C4-2B (cell line): ENCODE measurements at regions not wholly inside any gene's neighbourhood (a gene's known extent, or its start where the extent isn't known, plus 50 kb on each side); places are given as distances from the start of the nearest gene placed in this dataset.

Experiments
- ZFX ChIP-seq: fragments of 450-650 bp; IDR thresholded peaks from 2 replicates; pipeline ENCODE4 v1.6.1; 2017
- TF ChIP-seq, protein P1 (sequence below): fragments of 450-650 bp; conservative IDR thresholded peaks from 2 replicates; pipeline ENCODE4 v1.5.1; 2017; ENCODE audit warnings: mild to moderate bottlenecking

DNA sequence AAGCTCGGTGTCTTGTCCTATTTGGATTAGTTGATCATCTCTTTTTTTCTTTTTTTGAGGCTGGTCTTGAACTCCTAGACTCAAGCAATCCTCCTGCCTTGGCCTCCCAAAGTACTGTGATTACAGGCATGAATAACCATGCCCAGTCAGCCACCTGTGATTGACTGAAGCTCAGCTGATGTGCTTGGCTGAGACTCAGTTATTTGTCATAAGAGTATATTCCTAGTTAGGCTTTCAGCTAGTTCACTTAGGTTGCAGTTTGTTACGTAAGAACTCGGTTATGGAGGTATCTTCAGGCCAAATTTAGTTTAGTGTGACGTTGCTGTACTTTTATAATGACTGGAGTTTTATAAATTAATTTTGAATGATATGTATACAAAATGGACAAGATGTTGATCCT is 365.0 kb downstream of the SV2B start:
- TF ChIP-seq, protein P1, sequence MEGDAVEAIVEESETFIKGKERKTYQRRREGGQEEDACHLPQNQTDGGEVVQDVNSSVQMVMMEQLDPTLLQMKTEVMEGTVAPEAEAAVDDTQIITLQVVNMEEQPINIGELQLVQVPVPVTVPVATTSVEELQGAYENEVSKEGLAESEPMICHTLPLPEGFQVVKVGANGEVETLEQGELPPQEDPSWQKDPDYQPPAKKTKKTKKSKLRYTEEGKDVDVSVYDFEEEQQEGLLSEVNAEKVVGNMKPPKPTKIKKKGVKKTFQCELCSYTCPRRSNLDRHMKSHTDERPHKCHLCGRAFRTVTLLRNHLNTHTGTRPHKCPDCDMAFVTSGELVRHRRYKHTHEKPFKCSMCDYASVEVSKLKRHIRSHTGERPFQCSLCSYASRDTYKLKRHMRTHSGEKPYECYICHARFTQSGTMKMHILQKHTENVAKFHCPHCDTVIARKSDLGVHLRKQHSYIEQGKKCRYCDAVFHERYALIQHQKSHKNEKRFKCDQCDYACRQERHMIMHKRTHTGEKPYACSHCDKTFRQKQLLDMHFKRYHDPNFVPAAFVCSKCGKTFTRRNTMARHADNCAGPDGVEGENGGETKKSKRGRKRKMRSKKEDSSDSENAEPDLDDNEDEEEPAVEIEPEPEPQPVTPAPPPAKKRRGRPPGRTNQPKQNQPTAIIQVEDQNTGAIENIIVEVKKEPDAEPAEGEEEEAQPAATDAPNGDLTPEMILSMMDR = no peak
- no peak for TF ChIP-seq ZFX
